Hepatocyte (in vitro differentiated cells): ENCODE measurements at regions not wholly inside any gene's neighbourhood (a gene's known extent, or its start where the extent isn't known, plus 50 kb on each side); places are given as distances from the start of the nearest gene placed in this dataset.

Experiments
- EZH2 ChIP-seq: fragments of 200-600 bp; sonication (generic); IDR thresholded peaks from 2 replicates; pipeline ENCODE4 v1.6.1; 2016; ENCODE audit warnings: antibody characterized with exemption, mild to moderate bottlenecking, borderline replicate concordance
- EZH2phosphoT487 ChIP-seq: fragments of 200-600 bp; sonication (generic); IDR thresholded peaks from one replicate; pipeline ENCODE4 v1.6.1; 2018; ENCODE audit warnings: antibody characterized with exemption, mild to moderate bottlenecking, low read depth, moderate library complexity; ENCODE audit not compliant: unreplicated experiment, severe bottlenecking

DNA sequence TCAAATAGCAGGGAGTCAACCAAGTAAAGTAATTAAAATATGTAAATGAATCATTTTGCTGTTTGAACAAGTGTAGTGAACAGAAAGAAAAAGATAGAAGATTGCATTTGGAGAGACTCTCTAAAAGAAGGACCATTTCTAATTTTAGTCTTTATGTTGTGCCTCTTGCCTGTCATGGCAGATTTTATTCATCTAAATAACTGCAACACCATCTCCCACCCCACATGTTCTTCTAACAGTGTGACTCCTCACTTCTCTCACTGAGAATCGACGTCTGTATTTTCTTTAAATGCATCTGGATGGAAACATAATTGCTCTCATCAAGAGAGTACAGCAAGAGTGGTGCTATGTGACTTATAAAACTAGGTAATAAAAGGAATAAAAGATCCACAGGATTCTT is 439.9 kb upstream of the GBE1 start:
- TF ChIP-seq EZH2 (no peak), EZH2phosphoT487 (no peak)
